CD4-positive, alpha-beta memory T cell (primary cell): ENCODE measurements at regions not wholly inside any gene's neighbourhood (a gene's known extent, or its start where the extent isn't known, plus 50 kb on each side); places are given as distances from the start of the nearest gene placed in this dataset.
A peak's percentile ranks its signal among the peaks of the same experiment; 100 is the strongest.

Source experiments
- CTCF ChIA-PET: fragments of 350-600 bp; sonication (Branson Sonifier 250); formaldehyde crosslinking; loops from one replicate; lab custom pipeline; 2021; ENCODE audit warnings: inconsistent platforms; ENCODE audit not compliant: partially characterized antibody; lab: Charles Lee
- POLR2A ChIA-PET: fragments of 350-600 bp; sonication (Branson Sonifier 250); formaldehyde crosslinking; loops from one replicate; lab custom pipeline; 2021; ENCODE audit not compliant: partially characterized antibody; lab: Charles Lee
- DNase-seq, 5 donors: peaks; one replicate each; pipeline versions ENCODE4 v3.0.0 to v3.0.0-alpha.2; 2020 to 2022; ENCODE audit warnings: mixed read lengths in 1 of 5
- H3K27ac ChIP-seq: one replicate; pipeline ENCODE4 v1.7.0; 2013; ENCODE audit warnings: low read depth, low read length
- H3K27me3 ChIP-seq: 2 replicates; pipeline ENCODE4 v1.7.0; 2013; ENCODE audit warnings: mild to moderate bottlenecking, low read length, moderate library complexity; ENCODE audit not compliant: insufficient read depth
- H3K36me3 ChIP-seq: 2 replicates; pipeline ENCODE4 v1.7.0; 2013; ENCODE audit warnings: mild to moderate bottlenecking, low read length, moderate library complexity; ENCODE audit not compliant: insufficient read depth
- H3K4me1 ChIP-seq: 2 replicates; pipeline ENCODE4 v1.7.0; 2013; ENCODE audit warnings: mild to moderate bottlenecking, low read length, moderate library complexity; ENCODE audit not compliant: insufficient read depth
- H3K4me3 ChIP-seq, 2 donors: one replicate each; pipeline ENCODE4 v1.7.0; 2013; ENCODE audit warnings: low read length in 2 of 2, mild to moderate bottlenecking in 1 of 2
- H3K9me3 ChIP-seq, 2 donors: one replicate each; pipeline ENCODE4 v1.7.0; 2013; ENCODE audit warnings: low read length in 2 of 2, control low read depth in 1 of 2; ENCODE audit not compliant: control insufficient read depth in 1 of 2
- H3K27ac Mint-ChIP-seq, 7 donors: one replicate each; pipeline ENCODE4 v1.8.0; 2020 to 2021; ENCODE audit warnings: mixed read lengths in 7 of 7, mild to moderate bottlenecking in 6 of 7, inconsistent platforms in 3 of 7, moderate library complexity in 3 of 7
- H3K27me3 Mint-ChIP-seq, 2 donors: one replicate each; pipeline ENCODE4 v1.8.0; 2020 to 2021; ENCODE audit warnings: mixed read lengths in 2 of 2
- H3K36me3 Mint-ChIP-seq, 2 donors: one replicate each; pipeline ENCODE4 v1.8.0; 2020 to 2021; ENCODE audit warnings: mixed read lengths in 2 of 2, inconsistent platforms in 1 of 2, mild to moderate bottlenecking in 1 of 2
- H3K4me1 Mint-ChIP-seq, 4 donors: one replicate each; pipeline ENCODE4 v1.8.0; 2020 to 2021; ENCODE audit warnings: mixed read lengths in 4 of 4, mild to moderate bottlenecking in 1 of 4
- H3K4me3 Mint-ChIP-seq, 8 donors: one replicate each; pipeline ENCODE4 v1.8.0; 2020 to 2021; ENCODE audit warnings: mixed read lengths in 8 of 8, mild to moderate bottlenecking in 7 of 8, moderate library complexity in 6 of 8, inconsistent platforms in 3 of 8
- H3K9me3 Mint-ChIP-seq, 8 donors: one replicate each; pipeline ENCODE4 v1.8.0; 2020 to 2021; ENCODE audit warnings: mixed read lengths in 8 of 8, mild to moderate bottlenecking in 5 of 8, inconsistent platforms in 3 of 8, moderate library complexity in 1 of 8
- intact Hi-C: fragments of 100-400 bp; cut with micrococcal nuclease; formaldehyde crosslinking; loops from one replicate; pipeline ENCODE4 v1.15.1; 2023

DNA sequence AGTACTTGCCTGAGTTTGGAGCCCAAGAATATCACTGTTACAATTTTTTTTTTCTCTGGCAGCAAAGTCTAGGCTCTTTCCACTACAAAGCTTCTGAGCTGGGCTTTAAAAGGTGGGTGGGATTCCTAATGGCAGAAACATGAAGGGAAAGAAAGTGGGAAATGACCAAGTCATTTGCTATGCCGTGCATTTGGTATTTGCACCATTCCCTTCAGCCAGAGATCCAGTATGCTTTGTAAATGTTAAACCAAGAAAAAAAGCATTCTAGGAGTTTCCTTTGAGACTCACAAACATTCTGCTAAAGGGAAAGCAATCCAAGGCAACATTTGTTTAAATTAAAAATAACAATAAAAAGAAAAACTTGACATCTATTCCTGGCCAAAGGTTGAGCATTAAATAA lies 451.2 kb downstream of the RAB28 start:
- Mint-ChIP-seq H3K36me3 (no peaks in the 10 kb centered on the region), H3K4me1 (no peaks in the 10 kb centered on the region), H3K27me3 (peaks cover 0 to 2% of the 10 kb centered on the region in 2 donors), H3K4me3 (no peak overlapping the region), H3K9me3 (peaks cover 3 to 19% (median 7%) of the 10 kb centered on the region in 8 donors), H3K27ac (no peak overlapping the region)
- DNase-seq = no peak
- intact Hi-C loops = no loop called here
- Histone ChIP-seq H3K27ac (no peak overlapping the region), H3K36me3 (no peaks in the 10 kb centered on the region), H3K9me3 (no peaks in the 10 kb centered on the region), H3K4me3 (no peak overlapping the region), H3K4me1 (no peaks in the 10 kb centered on the region), H3K27me3 (no peaks in the 10 kb centered on the region)
- ChIA-PET CTCF (no interaction called here), POLR2A (no interaction called here)

DNA sequence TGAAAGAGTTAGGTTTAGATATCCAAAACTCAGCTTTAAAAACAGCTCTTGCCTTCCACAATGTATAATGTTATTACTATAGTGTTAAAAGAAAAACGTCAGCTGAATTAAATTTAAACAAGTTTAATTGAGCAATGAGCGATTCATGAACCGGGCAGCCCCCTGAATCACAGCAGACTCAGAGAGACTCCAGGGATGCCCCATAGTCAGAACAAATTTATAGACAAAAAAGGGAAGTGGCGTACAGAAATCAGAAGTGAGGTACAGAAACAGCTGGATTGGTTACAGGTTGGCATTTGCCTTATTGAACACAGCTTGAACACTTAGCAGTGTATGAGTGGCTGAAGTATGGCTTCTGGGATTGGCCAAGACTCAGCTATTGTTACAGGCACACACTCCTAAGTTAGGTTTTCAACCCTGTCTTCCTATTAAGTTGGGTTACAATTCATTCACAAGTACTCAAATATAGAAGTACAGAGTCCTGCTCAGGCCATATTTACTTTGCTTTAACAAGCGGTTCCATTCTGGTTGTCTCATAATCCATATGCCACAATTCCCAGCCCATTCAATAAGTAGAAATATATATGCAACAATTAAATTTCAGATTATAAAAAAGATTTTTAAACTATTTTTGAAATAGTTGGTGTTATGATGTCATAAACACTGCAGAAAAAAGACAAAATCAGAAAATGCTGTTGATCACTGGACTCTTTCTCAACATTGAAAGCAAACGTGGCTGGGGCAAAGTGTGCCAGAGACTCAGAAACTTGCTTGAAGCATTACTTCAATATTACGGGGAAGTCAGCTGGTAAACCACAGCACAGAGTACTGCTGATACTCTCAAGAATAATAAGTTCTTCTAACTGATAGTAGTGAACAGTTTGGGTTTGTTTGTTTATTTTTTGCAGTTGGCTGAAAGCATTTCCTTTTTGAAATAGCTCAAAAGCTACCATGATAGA lies 459.7 kb downstream of the RAB28 start:
- H3K36me3 Mint-ChIP-seq = no peaks in the 10 kb centered on the region
- H3K27me3 ChIP-seq = no peaks in the 10 kb centered on the region
- no peaks in the 10 kb centered on the region for H3K27me3 Mint-ChIP-seq
- H3K4me3 ChIP-seq = no peak overlapping the region
- H3K4me1 Mint-ChIP-seq = no peaks in the 10 kb centered on the region
- H3K4me1 ChIP-seq = no peaks in the 10 kb centered on the region
- H3K36me3 ChIP-seq = no peaks in the 10 kb centered on the region
- peaks cover 0 to 15% (median 5%) of the 10 kb centered on the region in 8 donors for H3K9me3 Mint-ChIP-seq
- intact Hi-C loops = no loop called here
- ChIA-PET POLR2A (no interaction called here), CTCF (no interaction called here)
- H3K9me3 ChIP-seq = no peaks in the 10 kb centered on the region
- H3K27ac Mint-ChIP-seq = peak overlapping the region in 1 of 7 donors; percentile 16
- no peak overlapping the region for H3K27ac ChIP-seq
- no peak overlapping the region for H3K4me3 Mint-ChIP-seq
- DNase-seq = no peak

DNA sequence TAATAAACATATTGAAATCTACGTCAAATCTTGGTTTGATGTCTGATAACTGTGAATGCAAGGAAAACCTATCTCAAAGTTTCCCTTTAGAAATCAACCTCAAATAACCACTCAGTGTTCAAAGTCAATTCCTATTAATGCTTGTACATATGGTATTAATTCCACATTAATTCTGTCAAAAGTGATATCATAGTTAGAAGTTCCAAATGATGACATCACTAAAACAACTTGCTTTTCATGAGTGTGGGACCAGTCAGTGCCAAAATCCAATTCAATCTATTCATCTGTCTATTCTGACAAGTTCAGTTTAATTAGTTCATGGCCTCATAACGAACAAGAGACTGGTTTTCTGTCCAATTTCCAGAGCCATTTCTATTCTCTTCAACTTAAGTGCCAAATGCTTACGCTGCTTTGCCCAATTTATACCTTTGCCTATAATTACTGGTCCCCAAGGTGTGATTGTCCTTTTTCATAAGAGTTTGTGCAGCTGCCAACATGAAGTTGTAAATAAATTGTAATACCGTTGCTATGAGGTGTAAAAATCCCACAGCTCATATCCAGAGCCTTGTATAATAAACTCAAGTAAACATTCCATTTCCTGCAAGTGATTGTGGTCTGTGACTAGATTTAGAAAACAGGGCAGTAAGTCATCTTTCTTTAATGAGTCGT lies 476.2 kb downstream of the RAB28 start:
- Histone ChIP-seq H3K36me3 (no peaks in the 10 kb centered on the region), H3K4me1 (no peaks in the 10 kb centered on the region), H3K9me3 (no peaks in the 10 kb centered on the region), H3K27ac (no peak overlapping the region), H3K4me3 (no peak overlapping the region), H3K27me3 (no peaks in the 10 kb centered on the region)
- intact Hi-C loops = no loop called here
- ChIA-PET POLR2A (no interaction called here), CTCF (no interaction called here)
- H3K4me3 Mint-ChIP-seq = no peak overlapping the region
- no peak overlapping the region for H3K27ac Mint-ChIP-seq
- peaks cover 2 to 14% (median 6%) of the 10 kb centered on the region in 8 donors for H3K9me3 Mint-ChIP-seq
- no peak for DNase-seq
- no peaks in the 10 kb centered on the region for H3K36me3 Mint-ChIP-seq
- no peaks in the 10 kb centered on the region for H3K4me1 Mint-ChIP-seq
- H3K27me3 Mint-ChIP-seq = no peaks in the 10 kb centered on the region

DNA sequence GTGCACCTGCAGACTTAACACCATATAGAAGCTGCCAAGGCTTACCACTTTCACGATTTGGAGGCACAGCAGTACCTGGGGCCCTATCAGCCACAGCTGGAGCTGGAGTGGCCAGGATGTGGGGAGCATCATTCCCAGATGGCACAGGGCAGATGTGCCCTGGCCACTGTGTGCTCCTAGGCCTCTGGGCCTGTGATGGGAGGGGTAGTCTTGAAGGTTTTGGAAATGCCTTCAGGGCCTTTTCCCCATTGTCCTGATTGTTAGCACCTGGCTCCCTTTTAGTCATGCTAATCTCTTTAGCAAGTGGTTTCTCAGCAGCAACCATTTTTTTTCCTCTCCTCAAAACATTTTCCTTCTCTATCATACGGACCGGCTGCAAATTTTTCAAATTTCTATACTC lies 490.2 kb downstream of the RAB28 start:
- Mint-ChIP-seq H3K36me3 (peaks cover 3 to 7% of the 10 kb centered on the region in 2 donors), H3K27me3 (no peaks in the 10 kb centered on the region), H3K4me3 (no peak overlapping the region), H3K4me1 (peaks cover 0 to 1% (median 0%) of the 10 kb centered on the region in 4 donors), H3K9me3 (peaks cover 9 to 47% (median 28%) of the 10 kb centered on the region in 8 donors), H3K27ac (no peak overlapping the region)
- intact Hi-C loops = no loop called here
- Histone ChIP-seq H3K27me3 (no peaks in the 10 kb centered on the region), H3K27ac (no peak overlapping the region), H3K9me3 (no peaks in the 10 kb centered on the region), H3K4me1 (no peaks in the 10 kb centered on the region), H3K4me3 (no peak overlapping the region), H3K36me3 (no peaks in the 10 kb centered on the region)
- ChIA-PET CTCF (no interaction called here), POLR2A (no interaction called here)
- DNase-seq = no peak

DNA sequence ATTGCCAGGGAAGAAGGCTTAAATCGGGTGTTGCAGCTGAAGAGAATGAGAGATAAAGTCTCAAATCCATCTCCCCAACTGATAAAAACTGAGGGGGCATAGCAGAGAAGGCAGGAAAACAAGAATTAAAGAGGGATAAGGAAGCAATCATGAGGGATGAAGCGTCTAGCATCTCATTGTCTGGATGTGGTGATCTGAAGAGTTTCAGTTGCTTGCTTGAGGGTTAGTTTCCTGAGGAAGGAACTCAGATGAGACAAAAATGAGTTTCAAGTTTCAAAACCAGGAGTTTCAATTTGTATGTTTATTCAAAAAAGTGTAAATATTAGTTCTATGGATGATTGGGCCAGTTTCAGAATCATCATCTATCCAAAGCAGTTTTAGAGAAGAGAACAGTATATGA lies 496.9 kb downstream of the RAB28 start:
- no peak for DNase-seq

DNA sequence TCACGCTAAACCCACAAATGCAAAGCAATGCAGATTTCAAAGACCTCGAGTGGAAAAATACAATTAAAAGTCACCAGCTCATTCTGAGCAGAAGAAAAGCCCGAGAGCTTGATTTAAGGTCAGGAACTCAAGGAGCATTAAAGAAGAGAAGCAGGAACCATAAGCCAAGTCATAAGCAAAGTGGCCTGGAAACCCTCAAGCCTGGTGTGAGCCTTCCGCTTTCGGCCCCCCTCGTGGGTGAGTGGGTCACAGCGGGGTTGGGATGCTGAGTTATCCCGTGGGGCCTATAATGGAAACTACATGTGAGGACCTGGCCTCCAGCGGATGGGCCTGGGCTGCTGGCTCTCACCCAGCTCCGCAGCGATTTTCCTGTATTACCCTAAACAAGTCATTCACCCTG lies 504.3 kb downstream of the RAB28 start:
- no peaks in the 10 kb centered on the region for H3K4me1 Mint-ChIP-seq
- H3K27me3 ChIP-seq = no peaks in the 10 kb centered on the region
- H3K27ac ChIP-seq = no peak overlapping the region
- intact Hi-C loops = no loop called here
- no peak for DNase-seq
- H3K4me3 Mint-ChIP-seq = no peak overlapping the region
- POLR2A ChIA-PET = no interaction called here
- H3K27me3 Mint-ChIP-seq = no peaks in the 10 kb centered on the region
- no peaks in the 10 kb centered on the region for H3K4me1 ChIP-seq
- CTCF ChIA-PET = no interaction called here
- no peaks in the 10 kb centered on the region for H3K36me3 ChIP-seq
- H3K27ac Mint-ChIP-seq = no peak overlapping the region
- peaks cover 1 to 3% of the 10 kb centered on the region in 2 donors for H3K36me3 Mint-ChIP-seq
- H3K4me3 ChIP-seq = no peak overlapping the region
- peaks cover 6 to 44% (median 24%) of the 10 kb centered on the region in 8 donors for H3K9me3 Mint-ChIP-seq
- no peaks in the 10 kb centered on the region for H3K9me3 ChIP-seq

More for the DNA sequence above, 496.9 kb downstream of the RAB28 start:
- peaks cover 0 to 1% of the 10 kb centered on the region in 2 donors for H3K27me3 Mint-ChIP-seq
- intact Hi-C loops = no loop called here
- no peaks in the 10 kb centered on the region for H3K4me1 Mint-ChIP-seq
- no peaks in the 10 kb centered on the region for H3K36me3 ChIP-seq
- no peaks in the 10 kb centered on the region for H3K4me1 ChIP-seq
- peaks cover 7 to 36% (median 20%) of the 10 kb centered on the region in 8 donors for H3K9me3 Mint-ChIP-seq
- no peak overlapping the region for H3K27ac Mint-ChIP-seq
- H3K9me3 ChIP-seq = no peaks in the 10 kb centered on the region
- peaks cover 0 to 1% of the 10 kb centered on the region in 2 donors for H3K36me3 Mint-ChIP-seq
- no peaks in the 10 kb centered on the region for H3K27me3 ChIP-seq
- no peak overlapping the region for H3K27ac ChIP-seq
- CTCF ChIA-PET = no interaction called here
- POLR2A ChIA-PET = no interaction called here
- no peak overlapping the region for H3K4me3 ChIP-seq
- H3K4me3 Mint-ChIP-seq = no peak overlapping the region

DNA sequence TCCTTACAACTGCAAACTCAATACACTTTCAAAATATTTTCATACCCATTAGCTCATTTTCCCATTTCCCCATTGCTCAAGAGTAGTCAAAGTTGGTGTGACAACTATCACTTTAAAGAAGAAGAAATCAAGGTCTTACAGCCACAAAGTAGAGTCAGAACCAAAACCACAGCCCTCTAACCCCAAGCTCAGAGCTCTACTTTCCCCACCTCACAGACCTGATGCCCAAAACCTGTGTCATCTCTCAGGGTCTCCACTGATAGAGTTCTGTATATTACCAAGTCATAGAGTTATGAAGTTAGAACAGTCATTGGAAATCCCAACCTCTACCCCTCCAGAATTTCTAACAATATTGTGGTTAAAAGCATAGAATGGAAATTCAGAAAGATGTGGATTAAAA lies 505.8 kb downstream of the RAB28 start:
- DNase-seq = no peak
- ChIA-PET POLR2A (no interaction called here), CTCF (no interaction called here)
- no peak overlapping the region for H3K4me3 Mint-ChIP-seq
- Histone ChIP-seq H3K36me3 (no peaks in the 10 kb centered on the region), H3K27ac (no peak overlapping the region), H3K4me1 (no peaks in the 10 kb centered on the region), H3K4me3 (no peak overlapping the region), H3K9me3 (no peaks in the 10 kb centered on the region), H3K27me3 (no peaks in the 10 kb centered on the region)
- H3K27me3 Mint-ChIP-seq = no peaks in the 10 kb centered on the region
- H3K36me3 Mint-ChIP-seq = peaks cover 0 to 3% of the 10 kb centered on the region in 2 donors
- H3K9me3 Mint-ChIP-seq = peaks cover 2 to 34% (median 18%) of the 10 kb centered on the region in 8 donors
- H3K4me1 Mint-ChIP-seq = no peaks in the 10 kb centered on the region
- no peak overlapping the region for H3K27ac Mint-ChIP-seq
- intact Hi-C loops = no loop called here
